K562 (cell line): ENCODE measurements at regions not wholly inside any gene's neighbourhood (a gene's known extent, or its start where the extent isn't known, plus 50 kb on each side); places are given as distances from the start of the nearest gene placed in this dataset.

Source experiments
- ATAC-seq: fragments of 200-7000 bp; cut with Tn5 transposase; 3 replicates; pipeline ENCODE4 v1.9.1; 2020; ENCODE audit warnings: moderate library complexity
- BruUV-seq: library from RNA; stranded (reverse); fragments of 400-500 nt; replicated peaks from 2 replicates; lab custom pipeline; 2021; lab: Mats Ljungman, UMichigan
- CTCF ChIA-PET: fragments of 300-600 bp; formaldehyde crosslinking; extraction: SDS; loops from one replicate; lab custom pipeline; 2021; ENCODE audit warnings: low intra/inter-chr PET ratio; lab: Yijun Ruan, JAX
- POLR2A ChIA-PET: fragments of 300-600, 350-650 bp; sonication (Branson Sonifier 250); formaldehyde crosslinking; extraction: SDS; loops from one replicate; lab custom pipeline; 2021; ENCODE audit warnings: antibody characterized with exemption, inconsistent platforms; lab: Yijun Ruan, JAX
- DNase-seq, 4 experiments: peaks; one replicate each; pipeline versions ENCODE4 v3.0.0 to v3.0.0-alpha.2; 2011 to 2018; ENCODE audit warnings: low spot score in 3 of 4, mixed read lengths in 3 of 4; ENCODE audit errors: extremely low read depth in 1 of 4
- FAIRE-seq: peaks from 2 replicates; lab custom pipeline; 2011; peaks lifted over from hg19 to GRCh38; lab: Jason Lieb, UNC
- H2AFZ ChIP-seq: 2 replicates; pipeline ENCODE4 v1.6.0; 2011; ENCODE audit warnings: low read depth, low read length, control low read depth, inconsistent platforms
- H3K27ac ChIP-seq: fragments of 200-600 bp; 3 replicates; pipeline ENCODE4 v1.8.0; 2011; ENCODE audit warnings: low read depth, mild to moderate bottlenecking, control low read depth, inconsistent platforms, low read length, moderate library complexity, mixed read lengths; ENCODE audit errors: extremely low read depth
- H3K27me3 ChIP-seq, 2 experiments: fragments of 300-600 bp in 1 of 2; 2 replicates in 1 of 2; 3 replicates in 1 of 2; pipeline versions ENCODE4 v1.6.0 to v1.8.0; 2011; ENCODE audit warnings: inconsistent platforms in 2 of 2, low read length in 2 of 2, mild to moderate bottlenecking in 1 of 2, mixed read lengths in 1 of 2, moderate library complexity in 1 of 2; ENCODE audit not compliant: control insufficient read depth in 2 of 2, insufficient read depth in 2 of 2
- H3K36me3 ChIP-seq: fragments of 300-600 bp; 3 replicates; pipeline ENCODE4 v1.8.0; 2011; ENCODE audit warnings: mild to moderate bottlenecking, low read length, inconsistent platforms; ENCODE audit not compliant: control insufficient read depth, insufficient read depth
- H3K4me1 ChIP-seq, 2 experiments: fragments of 200-600 bp in 1 of 2; replicated peaks in 1 of 2; 2 replicates in 1 of 2; 3 replicates in 1 of 2; pipeline versions ENCODE4 v1.5.1 to v1.8.0; 2011; ENCODE audit warnings: inconsistent platforms in 2 of 2, low read length in 2 of 2, mild to moderate bottlenecking in 1 of 2, mixed read lengths in 1 of 2, moderate library complexity in 1 of 2; ENCODE audit not compliant: control insufficient read depth in 2 of 2, insufficient read depth in 2 of 2
- H3K4me2 ChIP-seq: 2 replicates; pipeline ENCODE4 v1.6.1; 2011; ENCODE audit warnings: low read length, control low read depth, inconsistent platforms, mixed read lengths; ENCODE audit not compliant: insufficient read depth
- H3K4me3 ChIP-seq: fragments of 200-600 bp; sonication (generic), shearing (Covaris generic); 2 replicates; pipeline ENCODE4 v1.5.1; 2016; ENCODE audit warnings: control low read depth, inconsistent platforms
- H3K79me2 ChIP-seq: fragments of 200-600 bp; 3 replicates; pipeline ENCODE4 v1.8.0; 2011; ENCODE audit warnings: low read length, inconsistent platforms; ENCODE audit not compliant: control insufficient read depth, insufficient read depth
- H3K9ac ChIP-seq, 2 experiments: 2 replicates each; pipeline versions ENCODE4 v1.6.0 to v1.6.1; 2011; ENCODE audit warnings: low read depth in 2 of 2, low read length in 2 of 2, control low read depth in 1 of 2, inconsistent platforms in 1 of 2, mild to moderate bottlenecking in 1 of 2, mixed read lengths in 1 of 2; ENCODE audit not compliant: insufficient read depth in 1 of 2
- H3K9me1 ChIP-seq: one replicate; pipeline ENCODE4 v1.6.0; 2011; ENCODE audit warnings: inconsistent platforms, mild to moderate bottlenecking, low read length, moderate library complexity; ENCODE audit not compliant: control insufficient read depth, insufficient read depth
- H3K9me3 ChIP-seq: replicated peaks from 2 replicates; pipeline ENCODE4 v1.5.1; 2011; ENCODE audit warnings: low read depth, low read length, inconsistent platforms; ENCODE audit not compliant: control insufficient read depth, insufficient read depth
- H4K20me1 ChIP-seq: replicated peaks from 2 replicates; pipeline ENCODE4 v1.6.1; 2011; ENCODE audit warnings: low read length, inconsistent platforms, mixed read lengths; ENCODE audit not compliant: control insufficient read depth, insufficient read depth
- C11orf30 ChIP-seq: fragments of 450-650 bp; IDR thresholded peaks from 2 replicates; pipeline ENCODE4 v1.6.1; 2016; ENCODE audit warnings: low read depth, mild to moderate bottlenecking
- CREBBP ChIP-seq: IDR thresholded peaks from one replicate; pipeline ENCODE4 v1.6.1; 2012; ENCODE audit warnings: low read depth, mild to moderate bottlenecking, control low read depth, inconsistent platforms, low read length
- DACH1 ChIP-seq: fragments of 450-650 bp; IDR thresholded peaks from 2 replicates; pipeline ENCODE4 v1.6.1; 2018; ENCODE audit not compliant: partially characterized antibody
- NCOA4 ChIP-seq: fragments of 450-650 bp; IDR thresholded peaks from 2 replicates; pipeline ENCODE4 v1.6.1; 2018; ENCODE audit warnings: mild to moderate bottlenecking; ENCODE audit not compliant: partially characterized antibody
- ZNF311 ChIP-seq: fragments of 250-450 bp; sonication (Bioruptor Pico); IDR thresholded peaks from 2 replicates; pipeline ENCODE4 v1.4.0; 2020; ENCODE audit warnings: mild to moderate bottlenecking, moderate library complexity
- ZNF77 ChIP-seq: fragments of 250-450 bp; sonication (Bioruptor Pico); IDR thresholded peaks from 2 replicates; pipeline ENCODE4 v1.5.0; 2020
- WGBS: fragments of 100-300 bp; shearing (Covaris generic); methylation state at CpG from one replicate; pipeline ENCODE4 v1.1.6; 2016; ENCODE audit warnings: low coverage, mixed read lengths; ENCODE audit not compliant: insufficient coverage; ENCODE audit errors: missing lambda C conversion rate; 5-methylcytosine and 5-hydroxymethylcytosine counted together
- in situ Hi-C: fragments of 300-500 bp; cut with MboI; formaldehyde crosslinking; loops from 4 replicates; pipeline ENCODE4 v1.15.0; 2018; ENCODE audit warnings: inconsistent platforms, mixed read lengths
- intact Hi-C: fragments of 100-400 bp; cut with micrococcal nuclease; formaldehyde crosslinking; loops from 2 replicates; pipeline ENCODE4 v1.14.2; 2022
- TF ChIP-seq, protein P1 (sequence below), 2 experiments: fragments of 450-650 bp; IDR thresholded peaks; 2 replicates each; pipeline ENCODE4 v1.6.1; 2016; ENCODE audit warnings: mild to moderate bottlenecking in 2 of 2, borderline replicate concordance in 1 of 2, low read depth in 1 of 2, moderate library complexity in 1 of 2
- TF ChIP-seq, protein P2 (sequence below): IDR thresholded peaks from 3 replicates; pipeline ENCODE4 v1.6.1; 2011; ENCODE audit warnings: borderline replicate concordance, mild to moderate bottlenecking; ENCODE audit not compliant: insufficient read length, insufficient read depth
- TF ChIP-seq, protein P3 (sequence below): IDR thresholded peaks from 3 replicates; pipeline ENCODE4 v1.6.1; 2011; ENCODE audit warnings: borderline replicate concordance, mild to moderate bottlenecking, moderate library complexity; ENCODE audit not compliant: insufficient read length; ENCODE audit errors: extremely low read depth

DNA sequence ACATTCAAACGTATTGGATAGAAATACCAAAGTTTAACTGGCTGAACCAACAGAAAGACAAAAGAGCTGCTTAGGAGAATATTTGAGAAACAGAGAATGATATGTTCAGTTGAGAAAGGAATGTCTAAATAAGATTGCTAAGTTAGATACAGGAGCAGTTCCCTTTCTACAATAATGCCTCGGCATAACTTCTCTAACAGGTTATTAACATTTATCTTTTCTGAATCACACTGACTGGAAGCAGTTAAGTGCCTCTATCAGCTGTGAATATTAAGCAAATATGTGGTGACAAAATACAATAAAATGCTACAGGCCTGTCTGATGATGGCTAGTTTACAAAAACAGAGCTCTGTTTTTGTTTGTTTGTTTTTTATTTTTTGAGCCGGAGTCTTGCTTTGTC, 121.9 kb downstream of the KCNK1 start (continued):
- TF ChIP-seq, protein P1, sequence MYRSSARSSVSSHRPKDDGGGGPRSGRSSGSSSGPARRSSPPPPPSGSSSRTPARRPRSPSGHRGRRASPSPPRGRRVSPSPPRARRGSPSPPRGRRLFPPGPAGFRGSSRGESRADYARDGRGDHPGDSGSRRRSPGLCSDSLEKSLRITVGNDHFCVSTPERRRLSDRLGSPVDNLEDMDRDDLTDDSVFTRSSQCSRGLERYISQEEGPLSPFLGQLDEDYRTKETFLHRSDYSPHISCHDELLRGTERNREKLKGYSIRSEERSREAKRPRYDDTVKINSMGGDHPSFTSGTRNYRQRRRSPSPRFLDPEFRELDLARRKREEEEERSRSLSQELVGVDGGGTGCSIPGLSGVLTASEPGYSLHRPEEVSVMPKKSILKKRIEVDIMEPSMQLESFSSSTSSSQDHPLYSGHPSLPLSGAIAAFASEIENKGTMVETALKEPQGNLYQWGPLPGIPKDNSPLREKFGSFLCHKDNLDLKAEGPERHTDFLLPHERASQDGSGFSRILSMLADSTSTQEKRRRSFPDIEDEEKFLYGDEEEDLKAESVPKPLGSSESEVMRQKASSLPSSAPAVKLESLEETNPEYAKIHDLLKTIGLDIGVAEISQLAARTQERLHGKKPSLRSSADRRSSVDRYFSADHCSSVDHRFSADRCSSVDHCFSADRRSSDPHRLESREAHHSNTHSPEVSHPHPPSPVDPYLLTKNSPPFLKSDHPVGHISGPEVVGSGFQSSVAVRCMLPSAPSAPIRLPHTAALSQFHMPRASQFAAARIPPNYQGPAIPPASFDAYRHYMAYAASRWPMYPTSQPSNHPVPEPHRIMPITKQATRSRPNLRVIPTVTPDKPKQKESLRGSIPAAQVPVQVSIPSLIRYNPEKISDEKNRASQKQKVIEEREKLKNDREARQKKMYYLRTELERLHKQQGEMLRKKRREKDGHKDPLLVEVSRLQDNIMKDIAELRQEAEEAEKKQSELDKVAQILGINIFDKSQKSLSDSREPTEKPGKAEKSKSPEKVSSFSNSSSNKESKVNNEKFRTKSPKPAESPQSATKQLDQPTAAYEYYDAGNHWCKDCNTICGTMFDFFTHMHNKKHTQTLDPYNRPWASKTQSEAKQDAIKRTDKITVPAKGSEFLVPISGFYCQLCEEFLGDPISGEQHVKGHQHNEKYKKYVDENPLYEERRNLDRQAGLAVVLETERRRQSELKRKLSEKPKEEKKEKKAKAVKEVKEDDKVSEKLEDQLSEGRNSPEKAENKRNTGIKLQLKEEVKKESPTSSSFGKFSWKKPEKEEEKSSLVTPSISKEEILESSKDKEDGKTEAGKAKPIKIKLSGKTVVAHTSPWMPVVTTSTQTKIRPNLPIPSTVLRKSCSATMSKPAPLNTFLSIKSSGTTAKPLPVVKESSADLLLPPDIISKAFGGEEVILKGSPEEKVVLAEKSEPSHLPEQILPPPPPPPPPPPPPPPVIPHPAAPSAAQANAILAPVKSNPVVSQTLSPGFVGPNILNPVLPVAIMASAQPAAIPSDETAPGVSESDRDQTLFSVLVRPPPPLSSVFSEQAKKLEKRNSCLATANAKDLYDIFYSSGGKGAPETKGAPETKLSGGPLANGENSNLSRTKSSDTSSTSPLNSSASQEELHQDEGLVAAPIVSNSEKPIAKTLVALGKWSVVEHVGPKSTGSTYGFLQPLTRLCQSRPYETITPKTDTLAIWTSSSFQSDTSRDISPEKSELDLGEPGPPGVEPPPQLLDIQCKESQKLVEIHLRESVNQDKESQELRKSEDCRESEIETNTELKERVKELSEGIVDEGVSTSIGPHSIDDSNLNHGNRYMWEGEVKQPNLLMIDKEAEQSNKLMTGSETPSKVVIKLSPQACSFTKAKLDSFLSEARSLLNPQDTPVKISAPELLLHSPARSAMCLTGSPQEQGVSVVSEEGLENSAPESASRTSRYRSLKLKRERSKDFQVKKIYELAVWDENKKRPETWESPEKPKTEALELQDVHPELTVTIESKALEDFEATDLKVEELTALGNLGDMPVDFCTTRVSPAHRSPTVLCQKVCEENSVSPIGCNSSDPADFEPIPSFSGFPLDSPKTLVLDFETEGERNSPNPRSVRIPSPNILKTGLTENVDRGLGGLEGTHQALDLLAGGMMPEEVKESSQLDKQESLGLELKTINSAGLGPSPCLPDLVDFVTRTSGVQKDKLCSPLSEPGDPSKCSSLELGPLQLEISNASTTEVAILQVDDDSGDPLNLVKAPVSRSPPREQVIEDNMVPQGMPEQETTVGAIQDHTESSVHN (IDR thresholded peaks at IDR 0.05; ENCODE audit: borderline replicate concordance in 1 of 2, low read depth in 1 of 2), result no peak

DNA sequence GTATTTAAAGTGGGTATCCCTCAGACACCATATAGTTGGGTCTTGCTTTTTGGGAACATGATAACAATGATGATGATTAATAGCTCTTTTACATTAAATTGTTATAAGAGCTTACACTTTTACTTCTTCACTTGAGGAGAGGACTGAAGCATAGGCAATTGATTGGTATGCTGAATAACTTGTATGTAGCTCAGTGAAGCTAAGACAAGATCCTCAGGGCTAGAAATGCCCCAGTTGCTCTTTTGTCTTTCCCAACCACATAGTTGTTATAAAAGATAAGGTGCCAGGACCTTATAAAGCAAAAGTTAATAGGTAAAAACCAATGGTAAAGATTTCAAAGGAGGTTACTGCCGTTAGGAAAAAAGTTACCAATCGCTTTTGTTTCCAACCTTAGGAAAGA, 123.4 kb downstream of the KCNK1 start:
- H3K36me3 ChIP-seq, result no peaks in the 10 kb centered on the region
- in situ Hi-C loops (no loop called here), intact Hi-C loops (no loop called here)
- no peaks in the 10 kb centered on the region for H3K9me1 ChIP-seq
- 6% methylated on average over 2 of the region's 2 CpGs for WGBS
- no peak overlapping the region for H3K9ac ChIP-seq
- no peak overlapping the region for H3K27ac ChIP-seq
- H3K79me2 ChIP-seq, result no peaks in the 10 kb centered on the region
- no peaks in the 10 kb centered on the region for H3K27me3 ChIP-seq
- POLR2A ChIA-PET, result interaction anchor here (0.6 to 1.0 kb wide), 2 partner anchors 60 to 128 kb away, joined by 3 read pairs; no protein-coding TSS in a partner anchor
- CTCF ChIA-PET, result no interaction called here
- H3K4me2 ChIP-seq, result no peak overlapping the region
- no peak overlapping the region for H3K4me3 ChIP-seq
- no peaks in the 10 kb centered on the region for H3K9me3 ChIP-seq
- no TSS peak for BruUV-seq
- DNase-seq, result no peak
- no peak for ATAC-seq
- FAIRE-seq, result no peak
- peak overlapping the region; percentile 23 for H2AFZ ChIP-seq
- no peaks in the 10 kb centered on the region for H4K20me1 ChIP-seq
- H3K4me1 ChIP-seq, result no peaks in the 10 kb centered on the region; a peak in 1 of 5 replicates
- TF ChIP-seq, protein P2, sequence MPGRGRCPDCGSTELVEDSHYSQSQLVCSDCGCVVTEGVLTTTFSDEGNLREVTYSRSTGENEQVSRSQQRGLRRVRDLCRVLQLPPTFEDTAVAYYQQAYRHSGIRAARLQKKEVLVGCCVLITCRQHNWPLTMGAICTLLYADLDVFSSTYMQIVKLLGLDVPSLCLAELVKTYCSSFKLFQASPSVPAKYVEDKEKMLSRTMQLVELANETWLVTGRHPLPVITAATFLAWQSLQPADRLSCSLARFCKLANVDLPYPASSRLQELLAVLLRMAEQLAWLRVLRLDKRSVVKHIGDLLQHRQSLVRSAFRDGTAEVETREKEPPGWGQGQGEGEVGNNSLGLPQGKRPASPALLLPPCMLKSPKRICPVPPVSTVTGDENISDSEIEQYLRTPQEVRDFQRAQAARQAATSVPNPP, result no peak
- TF ChIP-seq DACH1, result no peak
- no peak for TF ChIP-seq ZNF311
- TF ChIP-seq, protein P3, sequence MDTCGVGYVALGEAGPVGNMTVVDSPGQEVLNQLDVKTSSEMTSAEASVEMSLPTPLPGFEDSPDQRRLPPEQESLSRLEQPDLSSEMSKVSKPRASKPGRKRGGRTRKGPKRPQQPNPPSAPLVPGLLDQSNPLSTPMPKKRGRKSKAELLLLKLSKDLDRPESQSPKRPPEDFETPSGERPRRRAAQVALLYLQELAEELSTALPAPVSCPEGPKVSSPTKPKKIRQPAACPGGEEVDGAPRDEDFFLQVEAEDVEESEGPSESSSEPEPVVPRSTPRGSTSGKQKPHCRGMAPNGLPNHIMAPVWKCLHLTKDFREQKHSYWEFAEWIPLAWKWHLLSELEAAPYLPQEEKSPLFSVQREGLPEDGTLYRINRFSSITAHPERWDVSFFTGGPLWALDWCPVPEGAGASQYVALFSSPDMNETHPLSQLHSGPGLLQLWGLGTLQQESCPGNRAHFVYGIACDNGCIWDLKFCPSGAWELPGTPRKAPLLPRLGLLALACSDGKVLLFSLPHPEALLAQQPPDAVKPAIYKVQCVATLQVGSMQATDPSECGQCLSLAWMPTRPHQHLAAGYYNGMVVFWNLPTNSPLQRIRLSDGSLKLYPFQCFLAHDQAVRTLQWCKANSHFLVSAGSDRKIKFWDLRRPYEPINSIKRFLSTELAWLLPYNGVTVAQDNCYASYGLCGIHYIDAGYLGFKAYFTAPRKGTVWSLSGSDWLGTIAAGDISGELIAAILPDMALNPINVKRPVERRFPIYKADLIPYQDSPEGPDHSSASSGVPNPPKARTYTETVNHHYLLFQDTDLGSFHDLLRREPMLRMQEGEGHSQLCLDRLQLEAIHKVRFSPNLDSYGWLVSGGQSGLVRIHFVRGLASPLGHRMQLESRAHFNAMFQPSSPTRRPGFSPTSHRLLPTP, result no peak
- no peak for TF ChIP-seq NCOA4
- no peak for TF ChIP-seq CREBBP
- TF ChIP-seq ZNF77 (CRISPR knock-in tag), result no peak
- TF ChIP-seq C11orf30, result no peak
